H1 (cell line): ENCODE measurements at regions not wholly inside any gene's neighbourhood (a gene's known extent, or its start where the extent isn't known, plus 50 kb on each side); places are given as distances from the start of the nearest gene placed in this dataset.

Experiments used
- CTCF ChIA-PET: fragments of 300-600 bp; sonication (Branson Sonifier 250); formaldehyde crosslinking; loops from one replicate; lab custom pipeline; 2021; ENCODE audit not compliant: partially characterized antibody; lab: Charles Lee
- POLR2A ChIA-PET: fragments of 300-600 bp; sonication (Branson Sonifier 250); formaldehyde crosslinking; loops from one replicate; lab custom pipeline; 2021; ENCODE audit warnings: inconsistent platforms; ENCODE audit not compliant: partially characterized antibody; lab: Charles Lee
- DNase-seq, 2 experiments: peaks; one replicate each; pipeline versions ENCODE4 v3.0.0 to v3.0.0-alpha.2; 2010 to 2022; ENCODE audit warnings: low spot score in 2 of 2, low read depth in 1 of 2, mixed read lengths in 1 of 2
- FAIRE-seq: peaks from 2 replicates; lab custom pipeline; 2011; peaks lifted over from hg19 to GRCh38; lab: Jason Lieb, UNC
- H2AFZ ChIP-seq: 2 replicates; pipeline ENCODE4 v1.8.1; 2012; ENCODE audit warnings: low read length, inconsistent platforms
- H2AK5ac ChIP-seq: 2 replicates; pipeline ENCODE4 v1.6.1; 2013; ENCODE audit warnings: low read depth, low read length
- H2BK120ac ChIP-seq: replicated peaks from 2 replicates; pipeline ENCODE3; 2013; ENCODE audit warnings: low read depth, low read length, inconsistent platforms
- H2BK12ac ChIP-seq: 2 replicates; pipeline ENCODE4 v1.6.1; 2013; ENCODE audit warnings: low read depth, low read length
- H2BK15ac ChIP-seq: 2 replicates; pipeline ENCODE4 v1.6.1; 2013; ENCODE audit warnings: low read length
- H2BK20ac ChIP-seq: 2 replicates; pipeline ENCODE4 v1.6.1; 2013; ENCODE audit warnings: low read length
- H2BK5ac ChIP-seq: 2 replicates; pipeline ENCODE4 v1.6.1; 2013; ENCODE audit warnings: low read depth, low read length
- H3K14ac ChIP-seq: 2 replicates; pipeline ENCODE4 v1.6.1; 2013; ENCODE audit warnings: inconsistent platforms; ENCODE audit not compliant: insufficient read length
- H3K18ac ChIP-seq: 2 replicates; pipeline ENCODE4 v1.6.1; 2013; ENCODE audit warnings: low read length; ENCODE audit errors: extremely low read depth
- H3K23ac ChIP-seq: 2 replicates; pipeline ENCODE4 v1.6.1; 2013; ENCODE audit warnings: inconsistent platforms; ENCODE audit not compliant: insufficient read length
- H3K23me2 ChIP-seq: 2 replicates; pipeline ENCODE4 v1.6.1; 2013; ENCODE audit warnings: low read depth, low read length
- H3K27ac ChIP-seq: 2 replicates; pipeline ENCODE4 v1.6.1; 2011; ENCODE audit warnings: low read depth, low read length, inconsistent platforms
- H3K27me3 ChIP-seq, 4 experiments: replicated peaks in 1 of 4; 1 replicate in 1 of 4; 2 replicates in 3 of 4; pipeline versions ENCODE4 v1.6.1 to v1.8.1; 2011 to 2013; ENCODE audit warnings: low read length in 3 of 4, mild to moderate bottlenecking in 3 of 4, inconsistent platforms in 2 of 4, mixed read lengths in 2 of 4, moderate library complexity in 1 of 4; ENCODE audit not compliant: control insufficient read depth in 3 of 4, insufficient read depth in 3 of 4; ENCODE audit errors: extremely low read depth in 1 of 4
- H3K36me3 ChIP-seq, 4 experiments: 2 replicates each; pipeline versions ENCODE4 v1.6.1 to v1.8.1; 2011 to 2013; ENCODE audit warnings: mild to moderate bottlenecking in 4 of 4, low read length in 3 of 4, moderate library complexity in 2 of 4, control low read depth in 1 of 4, inconsistent platforms in 1 of 4; ENCODE audit not compliant: insufficient read depth in 4 of 4, control insufficient read depth in 2 of 4
- H3K4ac ChIP-seq: replicated peaks from 2 replicates; pipeline ENCODE3; 2013; ENCODE audit warnings: low read length, low read depth, mixed read lengths, inconsistent platforms; ENCODE audit not compliant: insufficient read length
- H3K4me1 ChIP-seq, 4 experiments: replicated peaks in 1 of 4; 1 replicate in 1 of 4; 2 replicates in 3 of 4; pipeline versions ENCODE4 v1.6.1 to v1.8.1; 2011 to 2013; ENCODE audit warnings: low read length in 3 of 4, inconsistent platforms in 2 of 4, mixed read lengths in 1 of 4; ENCODE audit not compliant: insufficient read depth in 4 of 4, control insufficient read depth in 3 of 4
- H3K4me2 ChIP-seq, 2 experiments: 2 replicates each; pipeline versions ENCODE4 v1.6.1 to v1.8.1; 2011 to 2013; ENCODE audit warnings: low read depth in 2 of 2, low read length in 2 of 2, control low read depth in 1 of 2, inconsistent platforms in 1 of 2, mild to moderate bottlenecking in 1 of 2; ENCODE audit not compliant: insufficient read depth in 1 of 2
- H3K4me3 ChIP-seq, 4 experiments: fragments of 200-600, 300-600 bp in 1 of 4; sonication (generic), shearing (Covaris generic), sonication (Bioruptor Twin) in 1 of 4; 2 replicates each; pipeline versions ENCODE4 v1.5.1 to v1.8.1; 2011 to 2016; ENCODE audit warnings: low read length in 4 of 4, low read depth in 3 of 4, control low read depth in 2 of 4, inconsistent platforms in 2 of 4, mild to moderate bottlenecking in 2 of 4, mixed read lengths in 1 of 4, moderate library complexity in 1 of 4; ENCODE audit not compliant: insufficient read depth in 2 of 4; ENCODE audit errors: extremely low read depth in 1 of 4
- H3K56ac ChIP-seq: replicated peaks from 2 replicates; pipeline ENCODE3; 2013; ENCODE audit warnings: low read depth, mild to moderate bottlenecking, mixed read lengths, low read length, inconsistent platforms; ENCODE audit not compliant: insufficient read length
- H3K79me1 ChIP-seq: 2 replicates; pipeline ENCODE4 v1.6.1; 2013; ENCODE audit warnings: low read depth, low read length, control low read depth
- H3K79me2 ChIP-seq, 2 experiments: 2 replicates each; pipeline versions ENCODE4 v1.6.1 to v1.8.1; 2012 to 2013; ENCODE audit warnings: low read length in 2 of 2, mild to moderate bottlenecking in 2 of 2, inconsistent platforms in 1 of 2; ENCODE audit not compliant: insufficient read depth in 2 of 2, control insufficient read depth in 1 of 2
- H3K9ac ChIP-seq, 4 experiments: replicated peaks in 1 of 4; 1 replicate in 1 of 4; 2 replicates in 3 of 4; pipeline versions ENCODE4 v1.6.1 to v1.8.1; 2011 to 2013; ENCODE audit warnings: low read depth in 3 of 4, low read length in 3 of 4, control low read depth in 2 of 4, mild to moderate bottlenecking in 2 of 4, moderate library complexity in 2 of 4, inconsistent platforms in 1 of 4; ENCODE audit errors: extremely low read depth in 1 of 4
- H3K9me3 ChIP-seq, 2 experiments: 2 replicates each; pipeline versions ENCODE4 v1.6.1 to v1.8.1; 2012 to 2013; ENCODE audit warnings: mild to moderate bottlenecking in 2 of 2, moderate library complexity in 2 of 2, control low read depth in 1 of 2, inconsistent platforms in 1 of 2, low read depth in 1 of 2, low read length in 1 of 2, mixed read lengths in 1 of 2; ENCODE audit not compliant: insufficient read depth in 2 of 2
- H4K20me1 ChIP-seq, 2 experiments: replicated peaks in 1 of 2; 2 replicates each; pipeline versions ENCODE3 to v1.8.1; 2011 to 2013; ENCODE audit warnings: inconsistent platforms in 2 of 2, low read length in 2 of 2, mild to moderate bottlenecking in 1 of 2; ENCODE audit not compliant: insufficient read depth in 2 of 2, control insufficient read depth in 1 of 2
- H4K5ac ChIP-seq: 2 replicates; pipeline ENCODE4 v1.6.1; 2013; ENCODE audit warnings: low read length, low read depth, mixed read lengths, inconsistent platforms; ENCODE audit not compliant: insufficient read length
- H4K8ac ChIP-seq: 2 replicates; pipeline ENCODE4 v1.8.0; 2013; ENCODE audit warnings: mild to moderate bottlenecking, moderate library complexity, low read length, inconsistent platforms; ENCODE audit not compliant: insufficient read depth; ENCODE audit errors: extremely low read depth
- H4K91ac ChIP-seq: replicated peaks from 2 replicates; pipeline ENCODE3; 2013; ENCODE audit warnings: low read length, mixed read lengths, inconsistent platforms; ENCODE audit not compliant: insufficient read length
- CBX5 ChIP-seq: fragments of 300-800, 300-1000 bp; sonication (generic); IDR thresholded peaks from 2 replicates; pipeline ENCODE4 v1.7.1; 2016; ENCODE audit warnings: antibody characterized with exemption, low read length, low read depth
- EZH2 ChIP-seq: fragments of 200-600 bp; sonication (generic); IDR thresholded peaks from 2 replicates; pipeline ENCODE4 v1.7.1; 2012; ENCODE audit warnings: low read depth, mild to moderate bottlenecking, moderate library complexity, low read length, inconsistent platforms; ENCODE audit not compliant: severe bottlenecking
- FOSL1 ChIP-seq: IDR thresholded peaks from 2 replicates; pipeline ENCODE4 v1.6.1; 2011; ENCODE audit warnings: mild to moderate bottlenecking, low read depth, low read length, moderate library complexity; ENCODE audit not compliant: insufficient read depth
- HDAC2 ChIP-seq, 2 experiments: fragments of 300-600 bp in 1 of 2; sonication (generic) in 1 of 2; IDR thresholded peaks; 2 replicates each; pipeline ENCODE4 v1.6.1; 2011 to 2012; ENCODE audit warnings: low read depth in 2 of 2, low read length in 2 of 2, mild to moderate bottlenecking in 2 of 2, moderate library complexity in 2 of 2, borderline replicate concordance in 1 of 2, inconsistent platforms in 1 of 2
- JUND ChIP-seq: IDR thresholded peaks from 2 replicates; pipeline ENCODE4 v1.6.1; 2011; ENCODE audit warnings: mild to moderate bottlenecking, improper control_type of control experiment, low read length
- KDM1A ChIP-seq: fragments of 200-600, 300-600 bp; sonication (generic); IDR thresholded peaks from 2 replicates; pipeline ENCODE4 v1.7.1; 2016; ENCODE audit warnings: mild to moderate bottlenecking, low read length, borderline replicate concordance
- KDM4A ChIP-seq: IDR thresholded peaks from one replicate; pipeline ENCODE4 v1.7.1; 2012; ENCODE audit warnings: low read depth, mild to moderate bottlenecking, moderate library complexity, low read length, inconsistent platforms; ENCODE audit not compliant: severe bottlenecking
- POU5F1 ChIP-seq: IDR thresholded peaks from 2 replicates; pipeline ENCODE4 v1.6.1; 2011; ENCODE audit warnings: low read depth, mild to moderate bottlenecking, low read length, moderate library complexity
- SP4 ChIP-seq: IDR thresholded peaks from 2 replicates; pipeline ENCODE4 v1.6.1; 2012; ENCODE audit warnings: low read length, inconsistent platforms
- TEAD4 ChIP-seq: IDR thresholded peaks from 2 replicates; pipeline ENCODE4 v1.6.1; 2012; ENCODE audit warnings: low read depth, low read length, inconsistent platforms, mixed read lengths
- WGBS, 2 experiments: shearing (Covaris generic) in 1 of 2; methylation state at CpG; one replicate each; pipeline versions ENCODE4 v1.1.6 to v1.1.7; 2013 to 2015; ENCODE audit warnings: low lambda C conversion rate in 2 of 2, mixed read lengths in 2 of 2, inconsistent platforms in 1 of 2, low coverage in 1 of 2, missing lambda C conversion rate in 1 of 2; ENCODE audit not compliant: insufficient replicate concordance in 2 of 2, insufficient coverage in 1 of 2, insufficient read length in 1 of 2; ENCODE audit errors: extremely low coverage in 1 of 2, missing lambda C conversion rate in 1 of 2; 5-methylcytosine and 5-hydroxymethylcytosine counted together

- H3K9ac ChIP-seq: no peak overlapping the region
- no peaks in the 10 kb centered on the region for H3K36me3 ChIP-seq
- H3K27me3 ChIP-seq: no peaks in the 10 kb centered on the region
- CTCF ChIA-PET: interaction anchor here (0.8 to 1.3 kb wide), 5 partner anchors 9 to 466 kb away, joined by 3 read pairs; no protein-coding TSS in a partner anchor
- POLR2A ChIA-PET: no interaction called here
- 93% methylated on average over 13 of the region's 13 CpGs; no CpG with 5 or more reads in 1 of the 2 experiments for WGBS, 2 experiments
- H2BK15ac ChIP-seq: no peak overlapping the region
- no peak overlapping the region for H4K5ac ChIP-seq
- peaks cover 4 to 8% of the 10 kb centered on the region in 2 experiments; a peak in 1 of 4 replicates for H3K9me3 ChIP-seq
- no peak overlapping the region for H2BK120ac ChIP-seq
- DNase-seq: no peak
- no peak overlapping the region for H2BK12ac ChIP-seq
- no peaks in the 10 kb centered on the region for H4K20me1 ChIP-seq
- no peak overlapping the region for H4K8ac ChIP-seq
- TF ChIP-seq FOSL1 (no peak), TEAD4 (no peak), HDAC2 (IDR thresholded peaks at IDR 0.05; ENCODE audit: borderline replicate concordance in 1 of 2, low read depth in 2 of 2, low read length in 2 of 2) (no peak), SP4 (no peak), JUND (no peak), EZH2 (no peak), CBX5 (no peak), KDM1A (no peak), KDM4A (no peak), POU5F1 (no peak)
- H2AFZ ChIP-seq: no peak overlapping the region
- no peak overlapping the region for H3K4me3 ChIP-seq
- H3K27ac ChIP-seq: no peak overlapping the region
- H3K4me1 ChIP-seq: peaks cover 0 to 3% (median 0%) of the 10 kb centered on the region in 4 experiments; a peak in 1 of 7 replicates
- no peak overlapping the region for H3K14ac ChIP-seq
- no peak overlapping the region for H3K4me2 ChIP-seq
- no peak overlapping the region for H3K18ac ChIP-seq
- no peak for FAIRE-seq
- H2AK5ac ChIP-seq: no peak overlapping the region
- H2BK5ac ChIP-seq: no peak overlapping the region
- H3K79me1 ChIP-seq: no peaks in the 10 kb centered on the region
- no peak overlapping the region for H4K91ac ChIP-seq
- H3K23ac ChIP-seq: no peak overlapping the region
- H2BK20ac ChIP-seq: no peak overlapping the region
- no peak overlapping the region for H3K56ac ChIP-seq
- no peak overlapping the region for H3K4ac ChIP-seq
- no peaks in the 10 kb centered on the region for H3K23me2 ChIP-seq
- no peaks in the 10 kb centered on the region for H3K79me2 ChIP-seq
Measured at GRCh38 chr10:3659203-3659917, 125.6 kb downstream of the KLF6 start.
